ENCODE measurements at regions not wholly inside any gene's neighbourhood (a gene's known extent, or its start where the extent isn't known, plus 50 kb on each side); places are given as distances from the start of the nearest gene placed in this dataset.
"Not testable (repeated sequence)": the region's sequence is repeated elsewhere in the genome, so short reads cannot be mapped to it uniquely, and the experiment has no call there.

GRCh38 chr1:229158927-229159326 is 112.0 kb upstream of the RAB4A start:
- DNase-seq (ENCODE audit: insufficient read length, low spot score) = no peak
- FAIRE-seq = no peak

GRCh38 chr1:229159668-229160544 is 111.0 kb upstream of the RAB4A start:
- DNase-seq (ENCODE audit: insufficient read length, low spot score) (no peak), FAIRE-seq (no peak)

GRCh38 chr1:229161740-229162139 is 109.2 kb upstream of the RAB4A start:
- FAIRE-seq = no peak
- no peak for DNase-seq (ENCODE audit: insufficient read length, low spot score)

DNA sequence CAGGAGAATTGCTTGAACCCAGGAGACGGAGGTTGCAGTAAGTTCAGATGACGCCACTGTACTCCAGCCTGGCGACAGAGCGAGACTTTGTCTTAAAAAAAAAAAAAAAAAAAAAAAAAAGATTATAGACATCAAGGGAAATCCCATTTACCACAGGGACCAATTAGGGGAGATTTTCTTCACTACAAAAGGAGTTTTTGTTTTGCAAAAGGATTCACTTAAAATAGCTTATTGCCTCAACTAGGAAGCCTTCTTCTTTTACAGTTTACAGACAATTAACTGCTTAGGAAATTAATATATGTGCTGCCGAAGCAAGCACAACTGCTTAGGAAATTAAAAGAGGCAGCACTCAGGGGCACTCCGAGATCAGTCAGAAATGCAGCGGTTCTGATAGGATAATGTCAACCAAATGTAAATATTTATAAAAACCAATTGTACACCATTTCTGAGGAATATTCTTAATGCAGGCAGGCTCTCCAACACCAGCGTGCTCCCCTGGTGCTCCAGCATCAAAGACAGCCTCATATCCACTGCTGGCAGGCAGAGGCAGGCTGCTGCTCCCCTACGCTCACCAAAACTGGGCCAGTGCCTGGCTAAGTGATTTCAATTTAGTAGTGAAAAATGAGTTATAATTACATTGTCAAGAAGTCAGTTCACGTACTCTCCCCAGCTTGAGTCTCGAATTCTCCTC is 107.9 kb upstream of the RAB4A start:
- FAIRE-seq = no peak
- DNase-seq (ENCODE audit: insufficient read length, low spot score) = no peak

GRCh38 chr1:229164348-229164747 is 106.6 kb upstream of the RAB4A start:
- DNase-seq (ENCODE audit: insufficient read length, low spot score) (no peak), FAIRE-seq (no peak)

DNA sequence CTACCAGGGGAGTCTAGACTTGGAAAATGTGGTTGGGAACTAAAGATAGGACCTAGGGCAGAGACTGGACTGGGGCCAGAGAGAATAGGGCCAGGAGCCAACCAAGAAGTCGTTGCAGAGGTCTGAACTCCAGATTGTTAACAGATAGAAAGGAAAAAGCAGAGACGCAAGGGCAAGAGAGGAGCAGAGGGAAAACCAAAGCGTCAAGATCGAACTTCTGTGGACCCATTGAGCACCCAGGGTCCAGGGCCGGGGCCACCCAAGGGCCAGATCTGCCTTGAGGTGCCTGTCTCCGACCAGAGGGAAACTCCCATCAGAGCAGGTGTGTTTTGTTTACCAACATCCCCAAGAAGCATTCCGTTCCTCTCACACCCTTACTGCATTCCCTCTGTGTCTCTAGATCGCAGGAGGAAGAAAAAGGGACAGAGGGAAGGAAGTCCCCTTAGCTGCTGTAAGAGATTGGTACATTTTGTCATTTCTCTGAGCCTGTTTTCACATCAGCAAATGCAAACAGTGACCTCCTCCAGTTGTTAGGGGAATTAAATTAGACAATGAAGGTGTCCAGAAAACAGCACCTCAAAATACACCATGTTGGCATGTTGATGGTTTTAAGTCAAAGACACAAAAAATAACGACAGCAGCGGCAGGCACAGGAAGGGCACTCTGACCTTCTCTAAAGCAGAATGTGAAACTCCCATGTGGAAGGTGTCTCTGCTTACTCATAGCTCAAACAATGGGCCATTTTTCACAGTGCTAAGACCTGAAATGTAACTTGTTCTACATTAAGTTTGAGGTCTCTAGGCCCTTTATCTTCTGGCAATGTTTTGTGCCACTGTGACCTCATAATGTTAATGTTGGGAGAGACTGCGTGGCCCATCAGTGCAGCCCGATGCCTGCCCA is 105.8 kb upstream of the RAB4A start:
- FAIRE-seq = peak; percentile 37
- no peak for DNase-seq (ENCODE audit: insufficient read length, low spot score)

- FAIRE-seq = no peak
- no peak for DNase-seq (ENCODE audit: insufficient read length, low spot score)
Measured at GRCh38 chr1:229167318-229167717, 103.6 kb upstream of the RAB4A start.

- no peak for DNase-seq (ENCODE audit: insufficient read length, low spot score)
- no peak for FAIRE-seq
Measured at GRCh38 chr1:229169399-229169798, 101.5 kb upstream of the RAB4A start.

DNA sequence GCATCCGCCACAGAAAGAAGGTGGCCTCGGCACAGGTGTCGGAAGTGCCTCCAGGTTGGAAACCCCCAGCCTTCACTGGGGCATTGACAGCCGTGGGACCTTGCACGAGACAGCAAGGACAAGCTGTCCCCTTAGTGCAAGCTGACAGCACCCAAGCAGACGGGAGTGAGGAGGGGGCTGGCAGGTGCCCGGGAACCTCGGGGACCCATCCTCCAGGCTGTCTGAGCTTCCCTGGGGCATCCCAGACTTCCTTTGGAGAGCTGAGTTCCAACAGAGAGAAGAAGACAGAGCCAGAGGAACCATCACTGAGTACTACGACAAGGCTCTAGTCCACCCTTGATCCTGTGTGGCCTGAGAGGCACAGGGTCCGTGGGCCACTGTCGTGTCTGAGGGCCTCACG is 100.6 kb upstream of the RAB4A start:
- FAIRE-seq (no peak), DNase-seq (ENCODE audit: insufficient read length, low spot score) (no peak)

DNA sequence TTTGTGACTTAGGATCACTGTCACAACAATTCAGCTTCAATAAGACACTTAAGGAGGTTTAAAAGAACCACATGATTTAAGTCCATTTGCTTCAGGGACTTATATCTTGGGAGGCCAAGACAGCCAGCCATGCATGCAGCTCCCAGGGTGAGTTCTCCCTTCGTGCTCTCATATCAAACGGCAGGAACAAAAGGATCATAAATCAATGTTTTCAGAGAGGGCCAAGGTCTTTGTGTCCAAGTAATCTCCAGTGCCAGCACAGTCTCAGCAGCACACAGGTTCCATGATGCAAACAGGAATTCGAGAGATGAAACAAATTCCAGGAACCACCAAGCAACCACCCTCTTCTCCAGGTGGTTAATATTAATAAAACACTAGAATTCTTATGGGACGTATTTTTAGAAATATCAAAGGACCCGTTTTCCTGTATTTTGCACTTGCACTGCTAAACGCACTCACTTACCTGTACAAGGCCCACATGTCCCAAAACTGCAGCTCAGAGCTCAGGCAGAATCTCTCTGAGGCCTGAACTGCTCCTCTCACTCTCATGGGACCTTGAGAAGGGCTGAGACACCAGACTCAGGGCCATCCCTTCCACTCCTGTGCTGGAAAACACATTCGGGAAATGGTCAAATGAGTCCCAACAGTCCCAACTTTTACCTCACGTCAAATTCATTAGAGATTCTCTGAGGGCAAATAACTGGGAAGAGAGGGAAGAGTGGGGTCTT is 100.0 kb upstream of the RAB4A start:
- DNase-seq (ENCODE audit: insufficient read length, low spot score) (no peak), FAIRE-seq (no peak)

DNA sequence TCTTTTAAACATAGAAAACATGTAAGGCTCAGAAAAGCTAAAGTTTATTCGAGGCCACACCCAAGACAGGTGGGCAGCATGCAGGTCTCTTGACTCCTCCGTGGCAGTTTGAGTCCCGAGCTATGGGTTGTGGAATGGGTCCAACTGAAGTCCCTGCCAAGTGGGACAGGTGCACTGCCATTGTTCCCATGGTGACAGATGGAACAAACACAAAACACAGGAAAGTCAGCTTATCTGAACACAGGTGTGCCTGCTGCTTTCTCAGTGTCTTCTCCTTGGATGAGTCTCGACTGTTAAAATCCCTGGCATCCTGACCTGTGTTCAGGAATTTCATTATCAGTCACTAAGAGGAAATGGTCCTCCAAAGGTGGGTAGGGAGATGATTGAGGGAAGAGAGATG is 99.0 kb upstream of the RAB4A start:
- FAIRE-seq (no peak), DNase-seq (ENCODE audit: insufficient read length, low spot score) (no peak)

GRCh38 chr1:229173491-229174476 is 97.1 kb upstream of the RAB4A start:
- FAIRE-seq; DNase-seq (ENCODE audit: insufficient read length, low spot score): not testable (repeated sequence)

DNA sequence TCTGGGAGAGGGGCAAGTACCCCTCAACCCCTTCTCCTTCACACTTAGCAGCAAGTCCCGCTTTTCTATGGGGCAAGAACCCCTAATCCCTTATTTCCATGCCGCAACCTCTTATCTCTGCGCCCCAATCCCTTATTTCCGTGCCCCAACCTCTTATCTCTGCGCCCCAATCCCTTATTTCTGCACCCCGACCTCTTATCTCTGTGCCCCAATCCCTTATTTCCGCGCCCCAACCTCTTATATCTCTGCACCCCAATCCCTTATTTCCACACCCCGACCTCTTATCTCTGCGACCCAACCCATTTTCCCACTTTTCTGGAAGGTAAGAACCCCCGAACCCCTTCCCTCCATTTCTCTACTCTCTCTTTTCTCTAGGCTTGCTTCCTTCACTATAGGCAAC is 95.6 kb upstream of the RAB4A start:
- FAIRE-seq; DNase-seq (ENCODE audit: insufficient read length, low spot score): not testable (repeated sequence)

GRCh38 chr1:229176457-229176856 is 94.5 kb upstream of the RAB4A start:
- not testable (repeated sequence) for DNase-seq (ENCODE audit: insufficient read length, low spot score); FAIRE-seq

- DNase-seq (ENCODE audit: insufficient read length, low spot score) (no peak), FAIRE-seq (no peak)
Measured at GRCh38 chr1:229180161-229180560, 90.8 kb upstream of the RAB4A start.

- no peak for FAIRE-seq
- no peak for DNase-seq (ENCODE audit: insufficient read length, low spot score)
Measured at GRCh38 chr1:229181419-229181818, 89.5 kb upstream of the RAB4A start.

DNA sequence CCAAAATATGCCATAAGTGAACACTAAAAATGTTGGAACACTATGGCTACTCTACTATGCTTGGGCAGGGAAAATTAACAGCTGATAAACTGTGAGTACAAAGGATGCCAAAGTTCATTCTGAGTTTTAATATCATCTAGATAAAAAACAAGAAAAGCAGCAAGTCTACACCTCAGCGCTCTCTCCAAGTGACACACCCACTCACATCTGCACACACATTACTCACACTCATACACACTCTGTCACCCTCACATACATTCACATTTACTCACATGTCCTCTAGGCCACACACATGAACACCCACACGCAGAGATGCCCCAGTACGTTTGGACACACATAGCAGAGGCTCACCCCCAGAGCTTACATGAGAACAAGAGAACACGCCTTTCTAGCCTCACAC is 87.3 kb upstream of the RAB4A start:
- DNase-seq (ENCODE audit: insufficient read length, low spot score) (no peak), FAIRE-seq (no peak)

GRCh38 chr1:229184066-229184465 is 86.8 kb upstream of the RAB4A start:
- DNase-seq (ENCODE audit: insufficient read length, low spot score) = no peak
- FAIRE-seq = no peak

DNA sequence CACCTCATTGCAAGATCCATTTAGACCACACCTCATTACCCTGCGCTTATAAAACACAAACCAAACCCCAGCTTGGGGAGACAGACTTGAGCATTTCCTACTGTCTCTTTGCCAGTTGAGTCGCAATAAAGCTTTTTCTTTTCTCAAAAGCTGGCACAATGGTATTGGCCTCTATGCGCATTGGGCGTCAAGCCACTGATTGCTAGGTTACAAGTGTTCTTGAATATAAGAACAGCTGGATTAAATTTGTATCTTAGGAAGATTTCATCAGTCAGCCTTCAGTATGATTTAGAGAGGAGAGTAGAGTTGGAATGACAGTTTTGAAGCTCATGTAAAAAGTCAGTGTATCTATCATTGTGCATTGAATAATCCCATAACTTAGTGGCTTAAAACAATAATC is 84.9 kb upstream of the RAB4A start:
- FAIRE-seq (peak; percentile 26), DNase-seq (ENCODE audit: insufficient read length, low spot score) (no peak)

Measured in GM19239 (cell line).